BJ (cell line): ENCODE measurements at regions not wholly inside any gene's neighbourhood (a gene's known extent, or its start where the extent isn't known, plus 50 kb on each side); places are given as distances from the start of the nearest gene placed in this dataset.

Experiments
- CTCF ChIA-PET: fragments of 350-600 bp; formaldehyde crosslinking; extraction: SDS; loops from one replicate; lab custom pipeline; 2021; ENCODE audit warnings: antibody characterized with exemption, inconsistent platforms; lab: Yijun Ruan, JAX
- POLR2A ChIA-PET: fragments of 300-600 bp; sonication (Branson Sonifier 250); formaldehyde crosslinking; extraction: SDS; loops from one replicate; lab custom pipeline; 2021; ENCODE audit warnings: antibody characterized with exemption; lab: Charles Lee
- DNase-seq: peaks from one replicate; pipeline ENCODE4 v3.0.0-alpha.2; 2011; ENCODE audit warnings: low read depth
- H3K27me3 ChIP-seq: 2 replicates; pipeline ENCODE4 v1.6.0; 2011; ENCODE audit warnings: low read length; ENCODE audit not compliant: control insufficient read depth, insufficient read depth
- H3K36me3 ChIP-seq: 2 replicates; pipeline ENCODE4 v1.5.1; 2011; ENCODE audit warnings: low read length; ENCODE audit not compliant: control insufficient read depth, insufficient read depth
- H3K4me3 ChIP-seq: 2 replicates; pipeline ENCODE4 v1.5.1; 2011; ENCODE audit warnings: low read depth, mild to moderate bottlenecking, control low read depth, low read length
- TF ChIP-seq, protein P1 (sequence below): IDR thresholded peaks from 2 replicates; pipeline ENCODE4 v1.5.1; 2011; ENCODE audit warnings: low read depth, mild to moderate bottlenecking, control low read depth, inconsistent platforms, low read length, moderate library complexity; ENCODE audit not compliant: insufficient read depth

- Histone ChIP-seq H3K4me3 (no peak overlapping the region), H3K36me3 (no peaks in the 10 kb centered on the region), H3K27me3 (no peaks in the 10 kb centered on the region)
- TF ChIP-seq, protein P1, sequence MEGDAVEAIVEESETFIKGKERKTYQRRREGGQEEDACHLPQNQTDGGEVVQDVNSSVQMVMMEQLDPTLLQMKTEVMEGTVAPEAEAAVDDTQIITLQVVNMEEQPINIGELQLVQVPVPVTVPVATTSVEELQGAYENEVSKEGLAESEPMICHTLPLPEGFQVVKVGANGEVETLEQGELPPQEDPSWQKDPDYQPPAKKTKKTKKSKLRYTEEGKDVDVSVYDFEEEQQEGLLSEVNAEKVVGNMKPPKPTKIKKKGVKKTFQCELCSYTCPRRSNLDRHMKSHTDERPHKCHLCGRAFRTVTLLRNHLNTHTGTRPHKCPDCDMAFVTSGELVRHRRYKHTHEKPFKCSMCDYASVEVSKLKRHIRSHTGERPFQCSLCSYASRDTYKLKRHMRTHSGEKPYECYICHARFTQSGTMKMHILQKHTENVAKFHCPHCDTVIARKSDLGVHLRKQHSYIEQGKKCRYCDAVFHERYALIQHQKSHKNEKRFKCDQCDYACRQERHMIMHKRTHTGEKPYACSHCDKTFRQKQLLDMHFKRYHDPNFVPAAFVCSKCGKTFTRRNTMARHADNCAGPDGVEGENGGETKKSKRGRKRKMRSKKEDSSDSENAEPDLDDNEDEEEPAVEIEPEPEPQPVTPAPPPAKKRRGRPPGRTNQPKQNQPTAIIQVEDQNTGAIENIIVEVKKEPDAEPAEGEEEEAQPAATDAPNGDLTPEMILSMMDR, result no peak
- DNase-seq, result no peak
- ChIA-PET POLR2A (no interaction called here), CTCF (no interaction called here)
Measured at GRCh38 chr13:89831157-89831556, 1516.3 kb upstream of the MIR17HG start.

- no peak for DNase-seq
Measured at GRCh38 chr13:89832827-89833226, 1514.7 kb upstream of the MIR17HG start.

DNA sequence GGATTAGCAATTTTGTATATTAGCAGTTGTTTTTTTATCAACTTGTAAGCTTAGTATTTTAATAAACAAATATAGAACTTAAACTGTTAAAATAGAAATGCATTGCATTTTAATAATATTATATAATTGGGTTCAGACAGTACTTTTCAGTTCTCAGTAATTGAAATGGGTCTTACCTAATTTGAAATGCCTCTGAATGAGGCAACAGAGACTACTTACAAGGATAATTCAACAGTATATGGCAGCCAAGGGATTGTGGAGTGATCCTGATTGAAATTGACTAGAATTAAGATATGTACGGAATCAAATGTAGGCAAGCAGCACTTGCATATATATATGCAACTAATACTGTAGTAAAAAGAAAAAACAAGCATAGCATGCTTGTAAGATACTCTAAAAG is 1503.9 kb upstream of the MIR17HG start:
- POLR2A ChIA-PET, result no interaction called here
- H3K27me3 ChIP-seq, result no peaks in the 10 kb centered on the region
- TF ChIP-seq, protein P1, result no peak

More at GRCh38 chr13:89832827-89833226, 1514.7 kb upstream of the MIR17HG start:
- POLR2A ChIA-PET, result no interaction called here
- H3K4me3 ChIP-seq, result no peak overlapping the region
- CTCF ChIA-PET, result no interaction called here
- TF ChIP-seq, protein P1, result no peak
- no peaks in the 10 kb centered on the region for H3K36me3 ChIP-seq
- no peaks in the 10 kb centered on the region for H3K27me3 ChIP-seq

GRCh38 chr13:89845874-89846273 is 1501.6 kb upstream of the MIR17HG start:
- POLR2A ChIA-PET, result no interaction called here
- H3K27me3 ChIP-seq, result no peaks in the 10 kb centered on the region
- no peaks in the 10 kb centered on the region for H3K36me3 ChIP-seq
- CTCF ChIA-PET, result no interaction called here
- TF ChIP-seq, protein P1, result no peak
- no peak for DNase-seq
- H3K4me3 ChIP-seq, result no peak overlapping the region

More for the DNA sequence above, 1503.9 kb upstream of the MIR17HG start:
- Histone ChIP-seq H3K36me3 (no peaks in the 10 kb centered on the region), H3K4me3 (no peak overlapping the region)
- CTCF ChIA-PET, result no interaction called here
- DNase-seq, result no peak

GRCh38 chr13:89846926-89847585 is 1500.4 kb upstream of the MIR17HG start:
- no peaks in the 10 kb centered on the region for H3K36me3 ChIP-seq
- no peaks in the 10 kb centered on the region for H3K27me3 ChIP-seq
- no peak overlapping the region for H3K4me3 ChIP-seq
- CTCF ChIA-PET, result no interaction called here
- POLR2A ChIA-PET, result no interaction called here
- TF ChIP-seq, protein P1, result no peak
- no peak for DNase-seq
